ENCODE measurements at regions not wholly inside any gene's neighbourhood (a gene's known extent, or its start where the extent isn't known, plus 50 kb on each side); places are given as distances from the start of the nearest gene placed in this dataset.

DNA sequence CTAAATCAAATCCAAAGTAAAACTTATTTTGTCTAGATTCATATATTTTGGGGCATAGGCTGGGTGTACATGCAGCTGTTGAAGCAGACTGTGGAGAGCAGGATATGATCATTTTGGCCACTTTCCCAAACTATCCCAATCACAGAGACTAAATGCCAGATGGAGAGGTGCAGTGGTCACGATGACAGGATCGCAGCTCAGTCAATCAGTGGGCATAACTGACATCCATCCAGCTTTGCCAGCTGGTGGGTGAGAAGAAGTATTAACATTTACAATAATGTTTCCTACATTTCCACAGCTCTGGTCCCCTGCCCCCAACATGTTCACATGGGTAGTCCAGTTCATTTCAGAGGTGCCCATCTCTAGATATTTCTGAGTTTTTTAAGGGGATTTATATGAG, 255.5 kb upstream of the SESN3 start:
- ATAC-seq (ENCODE audit: poor library complexity) = no peak
- Histone ChIP-seq H3K9me3 (ENCODE audit: control insufficient read depth in 1 of 2, insufficient read depth in 1 of 2, low read length in 2 of 2) (peaks cover 0 to 11% of the 10 kb centered on the region in 2 experiments), H3K4me1 (ENCODE audit: insufficient read depth, low read length) (no peaks in the 10 kb centered on the region), H3K27me3 (ENCODE audit: control insufficient read depth in 1 of 2, insufficient read depth in 2 of 2, low read length in 2 of 2) (no peaks in the 10 kb centered on the region), H3K36me3 (ENCODE audit: insufficient read depth, low read length) (no peaks in the 10 kb centered on the region), H3K4me3 (ENCODE audit: low read length) (no peak overlapping the region), H3K27ac (ENCODE audit: low read depth in 1 of 2, low read length in 2 of 2) (no peak overlapping the region)
- H3K4me3 Mint-ChIP-seq = no peak overlapping the region
- H3K27ac Mint-ChIP-seq = no peak overlapping the region
- ChIA-PET POLR2A (no interaction called here), CTCF (no interaction called here)
- DNase-seq = no peak
- no peaks in the 10 kb centered on the region for H3K4me1 Mint-ChIP-seq (ENCODE audit: low read depth)
- TF ChIP-seq, protein P1, sequence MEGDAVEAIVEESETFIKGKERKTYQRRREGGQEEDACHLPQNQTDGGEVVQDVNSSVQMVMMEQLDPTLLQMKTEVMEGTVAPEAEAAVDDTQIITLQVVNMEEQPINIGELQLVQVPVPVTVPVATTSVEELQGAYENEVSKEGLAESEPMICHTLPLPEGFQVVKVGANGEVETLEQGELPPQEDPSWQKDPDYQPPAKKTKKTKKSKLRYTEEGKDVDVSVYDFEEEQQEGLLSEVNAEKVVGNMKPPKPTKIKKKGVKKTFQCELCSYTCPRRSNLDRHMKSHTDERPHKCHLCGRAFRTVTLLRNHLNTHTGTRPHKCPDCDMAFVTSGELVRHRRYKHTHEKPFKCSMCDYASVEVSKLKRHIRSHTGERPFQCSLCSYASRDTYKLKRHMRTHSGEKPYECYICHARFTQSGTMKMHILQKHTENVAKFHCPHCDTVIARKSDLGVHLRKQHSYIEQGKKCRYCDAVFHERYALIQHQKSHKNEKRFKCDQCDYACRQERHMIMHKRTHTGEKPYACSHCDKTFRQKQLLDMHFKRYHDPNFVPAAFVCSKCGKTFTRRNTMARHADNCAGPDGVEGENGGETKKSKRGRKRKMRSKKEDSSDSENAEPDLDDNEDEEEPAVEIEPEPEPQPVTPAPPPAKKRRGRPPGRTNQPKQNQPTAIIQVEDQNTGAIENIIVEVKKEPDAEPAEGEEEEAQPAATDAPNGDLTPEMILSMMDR (IDR thresholded peaks at IDR 0.05) = no peak
- H3K9me3 Mint-ChIP-seq = peaks cover 2% of the 10 kb centered on the region
- H3K27me3 Mint-ChIP-seq = no peaks in the 10 kb centered on the region
- intact Hi-C loops (cut with DNase I, micrococcal nuclease) = no loop called here
- H3K36me3 Mint-ChIP-seq (ENCODE audit: low read depth) = no peaks in the 10 kb centered on the region

DNA sequence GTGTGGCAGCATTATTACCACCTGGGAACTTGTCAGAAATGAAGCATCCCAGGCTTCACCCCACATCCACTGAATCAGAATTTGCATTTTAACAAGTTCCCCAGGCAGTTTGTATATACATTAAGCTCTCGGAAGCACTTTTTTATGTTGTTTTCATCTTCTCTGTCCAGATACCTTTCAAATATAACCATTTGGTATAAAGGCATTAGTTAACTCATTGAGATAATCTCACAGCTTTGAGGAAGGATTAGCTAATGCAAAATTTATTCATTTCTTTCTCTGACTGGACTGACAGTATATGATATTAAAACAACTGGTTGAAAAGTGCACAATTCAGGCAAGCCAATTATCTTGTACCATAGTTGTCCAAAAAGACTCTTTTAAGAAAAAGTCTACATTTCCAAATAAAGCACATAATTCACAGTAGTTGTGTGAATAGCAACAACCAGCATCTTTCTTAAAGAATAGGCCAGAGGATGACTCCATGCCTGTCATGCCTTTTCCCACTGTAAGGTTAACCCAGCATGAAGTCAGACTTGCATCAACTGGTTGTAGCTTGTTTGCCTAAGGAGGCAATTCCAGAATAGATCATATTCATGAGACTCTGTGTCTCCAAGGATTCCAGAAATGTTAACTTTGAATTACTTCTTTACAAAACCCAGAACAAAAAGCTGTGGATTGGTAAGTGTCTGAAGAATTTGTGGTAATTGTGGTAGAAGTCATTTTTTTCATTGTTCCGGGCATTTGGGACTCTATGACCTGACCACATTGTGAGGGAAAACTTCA, 254.3 kb upstream of the SESN3 start:
- Histone ChIP-seq H3K36me3 (ENCODE audit: insufficient read depth, low read length) (no peaks in the 10 kb centered on the region), H3K27me3 (ENCODE audit: control insufficient read depth in 1 of 2, insufficient read depth in 2 of 2, low read length in 2 of 2) (no peaks in the 10 kb centered on the region), H3K9me3 (ENCODE audit: control insufficient read depth in 1 of 2, insufficient read depth in 1 of 2, low read length in 2 of 2) (peaks cover 0 to 11% of the 10 kb centered on the region in 2 experiments), H3K4me1 (ENCODE audit: insufficient read depth, low read length) (no peaks in the 10 kb centered on the region), H3K4me3 (ENCODE audit: low read length) (no peak overlapping the region), H3K27ac (ENCODE audit: low read depth in 1 of 2, low read length in 2 of 2) (no peak overlapping the region)
- ATAC-seq (ENCODE audit: poor library complexity) (no peak), DNase-seq (no peak)
- Mint-ChIP-seq H3K4me3 (no peak overlapping the region), H3K9me3 (no peaks in the 10 kb centered on the region), H3K27me3 (no peaks in the 10 kb centered on the region), H3K36me3 (ENCODE audit: low read depth) (no peaks in the 10 kb centered on the region), H3K27ac (no peak overlapping the region), H3K4me1 (ENCODE audit: low read depth) (no peaks in the 10 kb centered on the region)
- POLR2A ChIA-PET = no interaction called here
- intact Hi-C loops (cut with DNase I, micrococcal nuclease) = no loop called here
- TF ChIP-seq, protein P1 (IDR thresholded peaks at IDR 0.05) = no peak
- CTCF ChIA-PET = interaction anchor here (0.6 kb wide), 1 partner anchor 1591 kb away, joined by 3 read pairs; no protein-coding TSS in a partner anchor

DNA sequence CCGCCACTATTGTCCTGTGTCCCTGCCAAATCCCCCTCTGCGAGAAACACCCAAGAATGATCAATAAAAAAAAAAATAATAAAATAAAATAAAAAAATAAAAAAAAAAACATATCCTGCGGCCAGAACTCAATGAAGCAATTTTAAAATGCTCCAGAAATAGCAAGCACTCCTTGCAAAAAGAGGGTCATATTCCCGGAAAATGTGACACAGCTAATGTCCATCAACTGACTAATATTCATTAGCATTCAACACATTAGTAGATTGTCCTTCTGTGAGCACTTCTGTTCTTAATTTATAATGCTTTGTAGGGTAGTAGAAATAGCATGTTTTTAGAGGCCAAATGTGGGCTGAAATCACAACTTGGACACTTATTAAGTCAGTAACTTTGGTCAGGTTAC, 252.3 kb upstream of the SESN3 start:
- H3K27ac ChIP-seq (ENCODE audit: low read depth in 1 of 2, low read length in 2 of 2) = no peak overlapping the region
- TF ChIP-seq, protein P1 (IDR thresholded peaks at IDR 0.05) = no peak
- peaks cover 0 to 8% of the 10 kb centered on the region in 2 experiments for H3K9me3 ChIP-seq (ENCODE audit: control insufficient read depth in 1 of 2, insufficient read depth in 1 of 2, low read length in 2 of 2)
- H3K36me3 ChIP-seq (ENCODE audit: insufficient read depth, low read length) = no peaks in the 10 kb centered on the region
- no peaks in the 10 kb centered on the region for H3K36me3 Mint-ChIP-seq (ENCODE audit: low read depth)
- no peaks in the 10 kb centered on the region for H3K27me3 ChIP-seq (ENCODE audit: control insufficient read depth in 1 of 2, insufficient read depth in 2 of 2, low read length in 2 of 2)
- no peak overlapping the region for H3K4me3 Mint-ChIP-seq
- no peaks in the 10 kb centered on the region for H3K4me1 Mint-ChIP-seq (ENCODE audit: low read depth)
- ATAC-seq (ENCODE audit: poor library complexity) = no peak
- no peak overlapping the region for H3K4me3 ChIP-seq (ENCODE audit: low read length)
- H3K4me1 ChIP-seq (ENCODE audit: insufficient read depth, low read length) = no peaks in the 10 kb centered on the region
- no peak for DNase-seq
- POLR2A ChIA-PET = no interaction called here
- no peak overlapping the region for H3K27ac Mint-ChIP-seq
- no peaks in the 10 kb centered on the region for H3K27me3 Mint-ChIP-seq
- intact Hi-C loops (cut with DNase I, micrococcal nuclease) = no loop called here
- no peaks in the 10 kb centered on the region for H3K9me3 Mint-ChIP-seq
- CTCF ChIA-PET = no interaction called here
